Astrocyte (in vitro differentiated cells and primary cell): ENCODE measurements at regions not wholly inside any gene's neighbourhood (a gene's known extent, or its start where the extent isn't known, plus 50 kb on each side); places are given as distances from the start of the nearest gene placed in this dataset.

Experiments used
- DNase-seq: peaks from one replicate; pipeline ENCODE4 v3.0.0-alpha.2; 2010; ENCODE audit warnings: low read depth
- FAIRE-seq: peaks from 2 replicates; lab custom pipeline; 2011; peaks lifted over from hg19 to GRCh38; lab: Jason Lieb, UNC
- H2AFZ ChIP-seq: 2 replicates; pipeline ENCODE4 v1.6.0; 2012; ENCODE audit warnings: low read depth, low read length, inconsistent platforms
- H3K27ac ChIP-seq: 2 replicates; pipeline ENCODE4 v1.5.1; 2011; ENCODE audit warnings: low read depth, low read length, inconsistent platforms
- H3K27me3 ChIP-seq: 2 replicates; pipeline ENCODE4 v1.6.0; 2011; ENCODE audit warnings: low read length, inconsistent platforms; ENCODE audit not compliant: insufficient read depth
- H3K36me3 ChIP-seq: 2 replicates; pipeline ENCODE4 v1.5.1; 2011; ENCODE audit warnings: low read length, inconsistent platforms; ENCODE audit not compliant: insufficient read depth
- H3K4me1 ChIP-seq: 2 replicates; pipeline ENCODE4 v1.5.1; 2011; ENCODE audit warnings: low read length, inconsistent platforms; ENCODE audit not compliant: insufficient read depth
- H3K4me2 ChIP-seq: 2 replicates; pipeline ENCODE4 v1.6.0; 2012; ENCODE audit warnings: low read length, inconsistent platforms
- H3K4me3 ChIP-seq: 2 replicates; pipeline ENCODE4 v1.5.1; 2011; ENCODE audit warnings: low read depth, mild to moderate bottlenecking, low read length, inconsistent platforms; ENCODE audit not compliant: insufficient read depth
- H3K79me2 ChIP-seq: 2 replicates; pipeline ENCODE4 v1.6.0; 2012; ENCODE audit warnings: mild to moderate bottlenecking, low read length, inconsistent platforms; ENCODE audit not compliant: insufficient read depth
- H3K9ac ChIP-seq: 2 replicates; pipeline ENCODE4 v1.6.0; 2012; ENCODE audit warnings: mild to moderate bottlenecking, low read length, inconsistent platforms
- H3K9me3 ChIP-seq: 2 replicates; pipeline ENCODE4 v1.5.1; 2012; ENCODE audit warnings: low read depth, mild to moderate bottlenecking, low read length, inconsistent platforms; ENCODE audit not compliant: insufficient read depth
- H4K20me1 ChIP-seq: 2 replicates; pipeline ENCODE4 v1.6.0; 2012; ENCODE audit warnings: low read length, inconsistent platforms; ENCODE audit not compliant: insufficient read depth
- H3K27ac Mint-ChIP-seq: one replicate; pipeline ENCODE4 v1.8.0; 2021; ENCODE audit warnings: mild to moderate bottlenecking, mixed read lengths; ENCODE audit not compliant: unreplicated experiment
- H3K27me3 Mint-ChIP-seq: one replicate; pipeline ENCODE4 v1.8.0; 2021; ENCODE audit warnings: low read depth, mixed read lengths; ENCODE audit not compliant: unreplicated experiment
- H3K36me3 Mint-ChIP-seq: one replicate; pipeline ENCODE4 v1.8.0; 2021; ENCODE audit warnings: low read depth, mixed read lengths; ENCODE audit not compliant: unreplicated experiment
- H3K4me1 Mint-ChIP-seq: one replicate; pipeline ENCODE4 v1.8.0; 2021; ENCODE audit warnings: low read depth, mixed read lengths; ENCODE audit not compliant: unreplicated experiment
- H3K4me3 Mint-ChIP-seq: one replicate; pipeline ENCODE4 v1.8.0; 2021; ENCODE audit warnings: mild to moderate bottlenecking, moderate library complexity, mixed read lengths; ENCODE audit not compliant: unreplicated experiment
- H3K9me3 Mint-ChIP-seq: one replicate; pipeline ENCODE4 v1.8.0; 2021; ENCODE audit warnings: mild to moderate bottlenecking, mixed read lengths; ENCODE audit not compliant: unreplicated experiment
- EZH2 ChIP-seq: IDR thresholded peaks from 2 replicates; pipeline ENCODE4 v1.6.1; 2012; ENCODE audit warnings: mild to moderate bottlenecking, low read length, inconsistent platforms; ENCODE audit not compliant: insufficient read depth
- TF ChIP-seq, protein P1 (sequence below): IDR thresholded peaks from 2 replicates; pipeline ENCODE4 v1.5.1; 2011; ENCODE audit warnings: low read depth, mild to moderate bottlenecking, inconsistent platforms, low read length, moderate library complexity; ENCODE audit not compliant: insufficient read depth

DNA sequence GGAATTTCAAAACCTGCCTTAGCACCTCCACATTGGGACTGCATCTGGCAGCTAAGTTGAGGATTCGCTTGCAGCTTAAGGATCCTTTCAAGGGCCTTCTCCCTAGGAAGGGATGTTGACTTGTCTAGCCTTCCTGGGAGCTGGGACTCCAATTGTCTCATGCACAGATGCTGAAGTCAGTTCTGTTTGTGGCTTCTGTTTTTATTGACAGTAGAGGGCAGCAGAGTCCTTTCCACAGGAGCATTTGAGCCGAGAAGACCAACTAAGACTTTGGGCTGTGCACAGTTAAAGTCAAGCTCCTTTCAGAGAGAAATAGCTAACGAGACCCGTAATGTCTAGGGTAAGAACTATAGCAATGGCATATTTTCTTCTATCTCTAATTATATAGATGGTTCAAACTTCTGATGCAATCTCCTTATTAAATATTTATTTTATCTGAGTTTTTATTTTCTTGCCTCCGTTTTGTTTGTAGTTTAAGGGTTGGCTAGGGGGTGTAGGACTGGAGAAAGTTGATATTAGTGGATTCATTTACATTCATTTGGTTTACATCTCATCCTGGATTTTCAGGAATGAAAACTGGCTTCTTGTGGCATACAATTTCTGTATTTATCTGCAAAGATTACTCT lies 59.7 kb upstream of the KBTBD8 start:
- Histone ChIP-seq H3K27ac (no peak overlapping the region), H3K4me1 (no peaks in the 10 kb centered on the region), H3K79me2 (no peaks in the 10 kb centered on the region), H3K27me3 (peaks cover 9% of the 10 kb centered on the region), H3K4me2 (no peak overlapping the region), H3K4me3 (no peak overlapping the region), H3K9ac (no peak overlapping the region), H4K20me1 (no peaks in the 10 kb centered on the region), H2AFZ (no peak overlapping the region), H3K9me3 (no peaks in the 10 kb centered on the region), H3K36me3 (no peaks in the 10 kb centered on the region)
- FAIRE-seq = peak; percentile 47
- H3K9me3 Mint-ChIP-seq = no peaks in the 10 kb centered on the region
- H3K27me3 Mint-ChIP-seq = no peaks in the 10 kb centered on the region
- peak; percentile 27 for DNase-seq
- H3K27ac Mint-ChIP-seq = no peak overlapping the region
- no peaks in the 10 kb centered on the region for H3K4me1 Mint-ChIP-seq
- no peaks in the 10 kb centered on the region for H3K36me3 Mint-ChIP-seq
- no peak overlapping the region for H3K4me3 Mint-ChIP-seq
- TF ChIP-seq, protein P1, sequence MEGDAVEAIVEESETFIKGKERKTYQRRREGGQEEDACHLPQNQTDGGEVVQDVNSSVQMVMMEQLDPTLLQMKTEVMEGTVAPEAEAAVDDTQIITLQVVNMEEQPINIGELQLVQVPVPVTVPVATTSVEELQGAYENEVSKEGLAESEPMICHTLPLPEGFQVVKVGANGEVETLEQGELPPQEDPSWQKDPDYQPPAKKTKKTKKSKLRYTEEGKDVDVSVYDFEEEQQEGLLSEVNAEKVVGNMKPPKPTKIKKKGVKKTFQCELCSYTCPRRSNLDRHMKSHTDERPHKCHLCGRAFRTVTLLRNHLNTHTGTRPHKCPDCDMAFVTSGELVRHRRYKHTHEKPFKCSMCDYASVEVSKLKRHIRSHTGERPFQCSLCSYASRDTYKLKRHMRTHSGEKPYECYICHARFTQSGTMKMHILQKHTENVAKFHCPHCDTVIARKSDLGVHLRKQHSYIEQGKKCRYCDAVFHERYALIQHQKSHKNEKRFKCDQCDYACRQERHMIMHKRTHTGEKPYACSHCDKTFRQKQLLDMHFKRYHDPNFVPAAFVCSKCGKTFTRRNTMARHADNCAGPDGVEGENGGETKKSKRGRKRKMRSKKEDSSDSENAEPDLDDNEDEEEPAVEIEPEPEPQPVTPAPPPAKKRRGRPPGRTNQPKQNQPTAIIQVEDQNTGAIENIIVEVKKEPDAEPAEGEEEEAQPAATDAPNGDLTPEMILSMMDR = peak; percentile 64
- no peak for TF ChIP-seq EZH2

DNA sequence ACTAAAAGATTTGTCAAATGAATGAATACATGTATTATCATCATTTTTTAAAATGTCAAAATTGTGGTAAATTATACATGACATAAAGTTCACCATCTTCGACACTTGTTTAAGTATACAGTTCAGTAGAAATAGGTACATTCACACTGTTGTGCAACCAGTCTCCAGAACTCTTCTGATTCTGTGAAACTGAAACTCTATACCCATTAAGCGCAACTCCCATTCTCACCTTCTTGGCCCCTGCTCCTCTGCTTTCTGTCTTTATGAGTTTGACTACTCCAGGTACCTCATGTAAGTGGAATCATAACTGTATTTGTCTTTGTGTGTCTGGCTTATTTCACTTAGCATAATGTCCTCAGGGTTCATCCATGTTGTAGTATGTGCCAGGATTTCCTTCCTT lies 50.1 kb upstream of the KBTBD8 start:
- peaks cover 3% of the 10 kb centered on the region for H3K27me3 ChIP-seq
- H2AFZ ChIP-seq = no peak overlapping the region
- no peaks in the 10 kb centered on the region for H3K36me3 ChIP-seq
- H3K79me2 ChIP-seq = no peaks in the 10 kb centered on the region
- no peak overlapping the region for H3K4me3 Mint-ChIP-seq
- H3K9ac ChIP-seq = no peak overlapping the region
- DNase-seq = no peak
- no peaks in the 10 kb centered on the region for H3K4me1 ChIP-seq
- no peak overlapping the region for H3K4me2 ChIP-seq
- H3K9me3 Mint-ChIP-seq = no peaks in the 10 kb centered on the region
- FAIRE-seq = no peak
- H3K36me3 Mint-ChIP-seq = no peaks in the 10 kb centered on the region
- H3K9me3 ChIP-seq = no peaks in the 10 kb centered on the region
- no peaks in the 10 kb centered on the region for H4K20me1 ChIP-seq
- no peak overlapping the region for H3K27ac ChIP-seq
- no peak for TF ChIP-seq EZH2
- TF ChIP-seq, protein P1 = no peak
- H3K27me3 Mint-ChIP-seq = no peaks in the 10 kb centered on the region
- H3K27ac Mint-ChIP-seq = no peak overlapping the region
- no peak overlapping the region for H3K4me3 ChIP-seq
- H3K4me1 Mint-ChIP-seq = no peaks in the 10 kb centered on the region
